HL-60 (cell line): ENCODE measurements at regions not wholly inside any gene's neighbourhood (a gene's known extent, or its start where the extent isn't known, plus 50 kb on each side); places are given as distances from the start of the nearest gene placed in this dataset.

Source experiments
- POLR2AphosphoS5 ChIP-seq: IDR thresholded peaks from 2 replicates; pipeline ENCODE4 v1.6.1; 2012; ENCODE audit warnings: low read depth
- TF ChIP-seq, protein P1 (sequence below): IDR thresholded peaks from one replicate; pipeline ENCODE4 v1.5.1; 2011; ENCODE audit warnings: low read length, control low read depth, inconsistent platforms; ENCODE audit not compliant: insufficient read depth
- TF ChIP-seq, protein P2 (sequence below): IDR thresholded peaks from 2 replicates; pipeline ENCODE4 v1.6.1; 2012; ENCODE audit warnings: low read depth; ENCODE audit not compliant: insufficient replicate concordance

DNA sequence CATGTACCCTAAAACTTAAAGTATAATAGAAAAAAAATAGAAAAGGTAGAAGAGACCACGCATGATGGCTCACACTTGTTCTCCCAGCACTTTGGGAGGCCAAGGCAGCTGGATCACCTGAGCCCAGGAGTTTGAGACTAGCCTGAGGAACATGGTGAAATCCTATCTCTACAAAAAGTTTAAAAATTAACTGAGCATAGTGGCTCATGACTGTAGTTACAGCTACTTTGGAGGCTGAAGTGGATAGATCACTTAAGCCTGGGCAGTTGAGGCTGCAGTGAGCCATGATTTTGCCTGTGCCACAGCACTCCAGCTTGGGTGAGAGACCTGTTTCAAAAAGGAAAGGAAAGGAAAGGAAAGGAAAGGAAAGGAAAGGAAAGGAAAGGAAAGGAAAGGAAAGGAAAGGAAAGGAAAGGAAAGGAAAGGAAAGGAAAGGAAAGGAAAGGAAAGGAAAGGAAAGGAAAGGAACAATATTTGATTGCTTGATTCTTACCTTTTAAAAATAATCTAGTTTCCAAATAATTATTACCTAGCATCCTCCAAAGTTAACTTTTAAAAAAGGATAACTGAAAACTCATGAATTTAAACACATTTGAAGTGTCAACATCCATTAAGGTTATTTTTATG is 99.9 kb upstream of the PAX6 start:
- TF ChIP-seq, protein P1, sequence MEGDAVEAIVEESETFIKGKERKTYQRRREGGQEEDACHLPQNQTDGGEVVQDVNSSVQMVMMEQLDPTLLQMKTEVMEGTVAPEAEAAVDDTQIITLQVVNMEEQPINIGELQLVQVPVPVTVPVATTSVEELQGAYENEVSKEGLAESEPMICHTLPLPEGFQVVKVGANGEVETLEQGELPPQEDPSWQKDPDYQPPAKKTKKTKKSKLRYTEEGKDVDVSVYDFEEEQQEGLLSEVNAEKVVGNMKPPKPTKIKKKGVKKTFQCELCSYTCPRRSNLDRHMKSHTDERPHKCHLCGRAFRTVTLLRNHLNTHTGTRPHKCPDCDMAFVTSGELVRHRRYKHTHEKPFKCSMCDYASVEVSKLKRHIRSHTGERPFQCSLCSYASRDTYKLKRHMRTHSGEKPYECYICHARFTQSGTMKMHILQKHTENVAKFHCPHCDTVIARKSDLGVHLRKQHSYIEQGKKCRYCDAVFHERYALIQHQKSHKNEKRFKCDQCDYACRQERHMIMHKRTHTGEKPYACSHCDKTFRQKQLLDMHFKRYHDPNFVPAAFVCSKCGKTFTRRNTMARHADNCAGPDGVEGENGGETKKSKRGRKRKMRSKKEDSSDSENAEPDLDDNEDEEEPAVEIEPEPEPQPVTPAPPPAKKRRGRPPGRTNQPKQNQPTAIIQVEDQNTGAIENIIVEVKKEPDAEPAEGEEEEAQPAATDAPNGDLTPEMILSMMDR: no peak
- no peak for TF ChIP-seq POLR2AphosphoS5
- TF ChIP-seq, protein P2, sequence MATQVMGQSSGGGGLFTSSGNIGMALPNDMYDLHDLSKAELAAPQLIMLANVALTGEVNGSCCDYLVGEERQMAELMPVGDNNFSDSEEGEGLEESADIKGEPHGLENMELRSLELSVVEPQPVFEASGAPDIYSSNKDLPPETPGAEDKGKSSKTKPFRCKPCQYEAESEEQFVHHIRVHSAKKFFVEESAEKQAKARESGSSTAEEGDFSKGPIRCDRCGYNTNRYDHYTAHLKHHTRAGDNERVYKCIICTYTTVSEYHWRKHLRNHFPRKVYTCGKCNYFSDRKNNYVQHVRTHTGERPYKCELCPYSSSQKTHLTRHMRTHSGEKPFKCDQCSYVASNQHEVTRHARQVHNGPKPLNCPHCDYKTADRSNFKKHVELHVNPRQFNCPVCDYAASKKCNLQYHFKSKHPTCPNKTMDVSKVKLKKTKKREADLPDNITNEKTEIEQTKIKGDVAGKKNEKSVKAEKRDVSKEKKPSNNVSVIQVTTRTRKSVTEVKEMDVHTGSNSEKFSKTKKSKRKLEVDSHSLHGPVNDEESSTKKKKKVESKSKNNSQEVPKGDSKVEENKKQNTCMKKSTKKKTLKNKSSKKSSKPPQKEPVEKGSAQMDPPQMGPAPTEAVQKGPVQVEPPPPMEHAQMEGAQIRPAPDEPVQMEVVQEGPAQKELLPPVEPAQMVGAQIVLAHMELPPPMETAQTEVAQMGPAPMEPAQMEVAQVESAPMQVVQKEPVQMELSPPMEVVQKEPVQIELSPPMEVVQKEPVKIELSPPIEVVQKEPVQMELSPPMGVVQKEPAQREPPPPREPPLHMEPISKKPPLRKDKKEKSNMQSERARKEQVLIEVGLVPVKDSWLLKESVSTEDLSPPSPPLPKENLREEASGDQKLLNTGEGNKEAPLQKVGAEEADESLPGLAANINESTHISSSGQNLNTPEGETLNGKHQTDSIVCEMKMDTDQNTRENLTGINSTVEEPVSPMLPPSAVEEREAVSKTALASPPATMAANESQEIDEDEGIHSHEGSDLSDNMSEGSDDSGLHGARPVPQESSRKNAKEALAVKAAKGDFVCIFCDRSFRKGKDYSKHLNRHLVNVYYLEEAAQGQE: no peak
